ENCODE measurements at regions not wholly inside any gene's neighbourhood (a gene's known extent, or its start where the extent isn't known, plus 50 kb on each side); places are given as distances from the start of the nearest gene placed in this dataset.

DNA sequence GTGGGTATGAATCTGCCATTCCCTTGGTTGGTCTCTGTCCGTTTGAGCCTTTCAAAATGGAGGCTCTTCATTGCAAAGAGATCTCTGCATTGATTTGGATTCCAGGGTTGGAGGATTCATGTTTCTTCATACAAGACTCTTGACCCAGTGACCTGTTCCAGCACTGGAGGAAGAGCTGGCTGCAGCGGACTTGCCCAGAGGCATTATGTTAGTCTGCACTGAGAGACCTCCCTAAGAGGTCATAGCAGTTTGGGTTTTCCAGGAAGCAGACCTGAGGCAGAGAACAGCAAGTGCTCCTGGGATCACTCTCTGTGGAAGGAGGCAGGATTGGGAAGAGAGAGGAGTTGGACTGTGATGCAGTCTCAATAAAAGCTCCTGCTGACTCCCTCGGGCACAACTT is 57.7 kb upstream of the PTPRT start:
- ChIA-PET POLR2A (no interaction called here), CTCF (no interaction called here)
- Histone ChIP-seq H3K36me3 (replicated peaks in 1 of 2; ENCODE audit: control extremely low read depth in 1 of 2, control insufficient read depth in 1 of 2, extremely low read depth in 1 of 2, insufficient read depth in 2 of 2, low read length in 1 of 2) (no peaks in the 10 kb centered on the region), H3K4me2 (replicated peaks; ENCODE audit: low read depth, low read length, poor library complexity, severe bottlenecking) (no peak overlapping the region), H3K4me3 (ENCODE audit: control extremely low read depth in 1 of 5, extremely low read depth in 1 of 5, insufficient read depth in 1 of 5, low read depth in 2 of 5, low read length in 4 of 5) (no peak overlapping the region), H3K4me1 (ENCODE audit: control insufficient read depth in 2 of 2, insufficient read depth in 2 of 2, low read length in 2 of 2) (no peaks in the 10 kb centered on the region), H3K9me3 (ENCODE audit: control extremely low read depth in 1 of 3, control insufficient read depth in 2 of 3, insufficient read depth in 1 of 3, low read length in 2 of 3) (peaks cover 0 to 3% (median 0%) of the 10 kb centered on the region in 3 donors), H3K79me2 (ENCODE audit: control insufficient read depth, insufficient read depth, low read length) (no peaks in the 10 kb centered on the region), H2AFZ (ENCODE audit: insufficient read depth, low read depth, low read length, poor library complexity, severe bottlenecking) (no peak overlapping the region), H4K20me1 (ENCODE audit: control insufficient read depth, insufficient read depth, low read length, poor library complexity, severe bottlenecking) (no peaks in the 10 kb centered on the region), H3K27me3 (replicated peaks in 1 of 4; ENCODE audit: control extremely low read depth in 1 of 4, control insufficient read depth in 3 of 4, insufficient read depth in 4 of 4, low read length in 3 of 4) (no peaks in the 10 kb centered on the region), H3K27ac (ENCODE audit: low read length in 2 of 2) (no peak overlapping the region), H3K9ac (ENCODE audit: low read length) (no peak overlapping the region)
- ATAC-seq (ENCODE audit: low read depth), result no peak
- 50% methylated on average over 2 of the region's 3 CpGs for WGBS (ENCODE audit: insufficient coverage)
- no peak for TF ChIP-seq EZH2 (IDR thresholded peaks at IDR 0.05; ENCODE audit: borderline replicate concordance, insufficient read depth, low read depth, low read length, poor library complexity, severe bottlenecking)
- TF ChIP-seq, protein P1, sequence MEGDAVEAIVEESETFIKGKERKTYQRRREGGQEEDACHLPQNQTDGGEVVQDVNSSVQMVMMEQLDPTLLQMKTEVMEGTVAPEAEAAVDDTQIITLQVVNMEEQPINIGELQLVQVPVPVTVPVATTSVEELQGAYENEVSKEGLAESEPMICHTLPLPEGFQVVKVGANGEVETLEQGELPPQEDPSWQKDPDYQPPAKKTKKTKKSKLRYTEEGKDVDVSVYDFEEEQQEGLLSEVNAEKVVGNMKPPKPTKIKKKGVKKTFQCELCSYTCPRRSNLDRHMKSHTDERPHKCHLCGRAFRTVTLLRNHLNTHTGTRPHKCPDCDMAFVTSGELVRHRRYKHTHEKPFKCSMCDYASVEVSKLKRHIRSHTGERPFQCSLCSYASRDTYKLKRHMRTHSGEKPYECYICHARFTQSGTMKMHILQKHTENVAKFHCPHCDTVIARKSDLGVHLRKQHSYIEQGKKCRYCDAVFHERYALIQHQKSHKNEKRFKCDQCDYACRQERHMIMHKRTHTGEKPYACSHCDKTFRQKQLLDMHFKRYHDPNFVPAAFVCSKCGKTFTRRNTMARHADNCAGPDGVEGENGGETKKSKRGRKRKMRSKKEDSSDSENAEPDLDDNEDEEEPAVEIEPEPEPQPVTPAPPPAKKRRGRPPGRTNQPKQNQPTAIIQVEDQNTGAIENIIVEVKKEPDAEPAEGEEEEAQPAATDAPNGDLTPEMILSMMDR (IDR thresholded peaks at IDR 0.05), result no peak
- intact Hi-C loops (cut with micrococcal nuclease), result no loop called here
- H3K27ac Mint-ChIP-seq, result no peak overlapping the region
- no peak for DNase-seq
- H3K27me3 Mint-ChIP-seq, result peaks cover 9% of the 10 kb centered on the region
- H3K9me3 Mint-ChIP-seq (ENCODE audit: insufficient read depth), result no peaks in the 10 kb centered on the region
- H3K4me1 Mint-ChIP-seq, result no peaks in the 10 kb centered on the region
- H3K4me3 Mint-ChIP-seq, result no peak overlapping the region

DNA sequence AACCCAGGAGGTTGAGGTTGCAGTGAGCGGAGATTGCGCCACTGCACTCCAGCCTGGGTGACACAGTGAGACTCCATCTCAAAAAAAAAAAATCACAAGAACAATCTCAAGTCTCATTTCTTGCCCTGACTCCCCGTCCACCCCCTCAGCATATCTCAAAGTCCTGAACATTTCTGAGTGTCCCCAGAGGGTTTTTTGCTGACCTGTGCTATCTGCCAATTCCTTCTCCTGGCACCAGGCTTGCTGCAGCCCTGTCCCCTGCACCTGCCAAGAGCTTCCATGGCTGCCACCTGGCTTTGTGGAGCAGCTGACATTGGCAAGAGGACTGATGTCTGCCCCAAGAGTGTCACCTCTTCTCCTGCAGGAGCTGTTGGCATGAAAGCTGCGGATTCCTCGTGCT is 54.9 kb upstream of the PTPRT start:
- Histone ChIP-seq H2AFZ (ENCODE audit: insufficient read depth, low read depth, low read length, poor library complexity, severe bottlenecking) (no peak overlapping the region), H3K4me3 (ENCODE audit: control extremely low read depth in 1 of 5, extremely low read depth in 1 of 5, insufficient read depth in 1 of 5, low read depth in 2 of 5, low read length in 4 of 5) (no peak overlapping the region), H3K4me1 (ENCODE audit: control insufficient read depth in 2 of 2, insufficient read depth in 2 of 2, low read length in 2 of 2) (no peaks in the 10 kb centered on the region), H3K9ac (ENCODE audit: low read length) (no peak overlapping the region), H3K27me3 (replicated peaks in 1 of 4; ENCODE audit: control extremely low read depth in 1 of 4, control insufficient read depth in 3 of 4, insufficient read depth in 4 of 4, low read length in 3 of 4) (no peaks in the 10 kb centered on the region), H3K4me2 (replicated peaks; ENCODE audit: low read depth, low read length, poor library complexity, severe bottlenecking) (no peak overlapping the region), H3K9me3 (ENCODE audit: control extremely low read depth in 1 of 3, control insufficient read depth in 2 of 3, insufficient read depth in 1 of 3, low read length in 2 of 3) (peaks cover 0 to 3% (median 0%) of the 10 kb centered on the region in 3 donors), H3K79me2 (ENCODE audit: control insufficient read depth, insufficient read depth, low read length) (no peaks in the 10 kb centered on the region), H3K27ac (ENCODE audit: low read length in 2 of 2) (no peak overlapping the region), H4K20me1 (ENCODE audit: control insufficient read depth, insufficient read depth, low read length, poor library complexity, severe bottlenecking) (no peaks in the 10 kb centered on the region), H3K36me3 (replicated peaks in 1 of 2; ENCODE audit: control extremely low read depth in 1 of 2, control insufficient read depth in 1 of 2, extremely low read depth in 1 of 2, insufficient read depth in 2 of 2, low read length in 1 of 2) (no peaks in the 10 kb centered on the region)
- no peak for DNase-seq
- Mint-ChIP-seq H3K27ac (no peak overlapping the region), H3K4me3 (no peak overlapping the region), H3K4me1 (no peaks in the 10 kb centered on the region), H3K27me3 (peaks cover 9% of the 10 kb centered on the region), H3K9me3 (ENCODE audit: insufficient read depth) (no peaks in the 10 kb centered on the region)
- 64% methylated on average over 4 of the region's 5 CpGs for WGBS (ENCODE audit: insufficient coverage)
- intact Hi-C loops (cut with micrococcal nuclease), result no loop called here
- TF ChIP-seq, protein P1 (IDR thresholded peaks at IDR 0.05), result no peak
- no peak for TF ChIP-seq EZH2 (IDR thresholded peaks at IDR 0.05; ENCODE audit: borderline replicate concordance, insufficient read depth, low read depth, low read length, poor library complexity, severe bottlenecking)
- ChIA-PET CTCF (no interaction called here), POLR2A (no interaction called here)
- no peak for ATAC-seq (ENCODE audit: low read depth)

Measured in B cell (primary cell).